ENCODE measurements at regions not wholly inside any gene's neighbourhood (a gene's known extent, or its start where the extent isn't known, plus 50 kb on each side); places are given as distances from the start of the nearest gene placed in this dataset.

GRCh38 chr21:22128671-22129070 is 1130.5 kb downstream of the NCAM2 start:
- TF ChIP-seq CTCF (IDR thresholded peaks at IDR 0.05) (no peak), EZH2phosphoT487 (IDR thresholded peaks at IDR 0.05) (no peak), EZH2 (IDR thresholded peaks at IDR 0.05) (no peak)

Data from neural progenitor cell (in vitro differentiated cells).